ENCODE measurements at regions not wholly inside any gene's neighbourhood (a gene's known extent, or its start where the extent isn't known, plus 50 kb on each side); places are given as distances from the start of the nearest gene placed in this dataset.

DNA sequence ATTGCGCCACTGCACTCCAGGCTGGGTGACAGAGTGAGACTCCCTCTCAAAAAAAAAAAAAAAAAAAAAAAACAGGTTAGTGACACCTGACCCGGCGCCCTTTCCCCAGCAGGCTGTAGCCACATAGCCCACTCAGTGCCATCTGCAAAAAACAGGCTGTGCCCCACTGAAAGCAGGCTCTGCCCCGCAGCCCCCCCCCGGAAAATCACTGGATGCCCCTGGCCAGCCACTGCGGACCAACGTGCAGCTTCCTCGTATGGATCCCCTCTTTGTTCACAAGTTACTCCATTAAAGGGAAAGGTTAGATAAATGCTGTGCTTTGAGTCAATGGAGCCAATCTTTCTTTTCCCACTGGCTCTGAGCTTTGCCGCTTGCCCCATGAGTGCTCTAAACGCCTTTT lies 660.3 kb downstream of the TBC1D22A start:
- intact Hi-C loops (cut with DNase I) = no loop called here
- no peak for DNase-seq
- H3K27ac ChIP-seq = no peak overlapping the region

GRCh38 chr22:47421846-47422245 lies 659.4 kb downstream of the TBC1D22A start:
- 82 to 86% (median 84%) methylated on average over 8 to 9 of the region's 9 CpGs for WGBS, 4 donors
- Histone ChIP-seq H3K9me3 (replicated peaks in 1 of 3) (no peaks in the 10 kb centered on the region), H3K4me1 (replicated peaks in 1 of 2) (no peaks in the 10 kb centered on the region), H3K36me3 (replicated peaks in 1 of 2) (no peaks in the 10 kb centered on the region), H3K4me3 (no peak overlapping the region), H3K27ac (no peak overlapping the region), H3K27me3 (peaks cover 3% of the 10 kb centered on the region)
- DNase-seq = no peak
- TF ChIP-seq POLR2A (IDR thresholded peaks at IDR 0.05) = no peak
- intact Hi-C loops (cut with DNase I) = no loop called here

More for the DNA sequence above, 660.3 kb downstream of the TBC1D22A start:
- no peaks in the 10 kb centered on the region for H3K36me3 ChIP-seq (replicated peaks in 1 of 2)
- H3K4me1 ChIP-seq (replicated peaks in 1 of 2) = no peaks in the 10 kb centered on the region
- H3K27me3 ChIP-seq = peaks cover 3% of the 10 kb centered on the region
- TF ChIP-seq POLR2A (IDR thresholded peaks at IDR 0.05) (no peak), CTCF (IDR thresholded peaks at IDR 0.05) (no peak)
- no peak overlapping the region for H3K4me3 ChIP-seq
- no peaks in the 10 kb centered on the region for H3K9me3 ChIP-seq (replicated peaks in 1 of 3)
- WGBS, 4 donors = 82 to 94% (median 84%) methylated on average over 5 to 10 of the region's 10 CpGs

GRCh38 chr22:47420211-47420610 lies 657.8 kb downstream of the TBC1D22A start:
- no peak for DNase-seq
- Histone ChIP-seq H3K27ac (no peak overlapping the region), H3K4me3 (no peak overlapping the region), H3K9me3 (replicated peaks in 1 of 3) (no peaks in the 10 kb centered on the region), H3K4me1 (replicated peaks in 1 of 2) (no peaks in the 10 kb centered on the region), H3K27me3 (peaks cover 3% of the 10 kb centered on the region), H3K36me3 (replicated peaks in 1 of 2) (no peaks in the 10 kb centered on the region)
- no peak for TF ChIP-seq CTCF (IDR thresholded peaks at IDR 0.05)
- TF ChIP-seq POLR2A (IDR thresholded peaks at IDR 0.05) = no peak
- intact Hi-C loops (cut with DNase I) = no loop called here
- WGBS, 4 donors = 74 to 85% (median 82%) methylated on average over 3 of the region's 3 CpGs

GRCh38 chr22:47419239-47419638 lies 656.8 kb downstream of the TBC1D22A start:
- H3K36me3 ChIP-seq (replicated peaks in 1 of 2) = no peaks in the 10 kb centered on the region
- H3K4me1 ChIP-seq (replicated peaks in 1 of 2) = no peaks in the 10 kb centered on the region
- no peak overlapping the region for H3K4me3 ChIP-seq

More at GRCh38 chr22:47419239-47419638, 656.8 kb downstream of the TBC1D22A start:
- WGBS, 4 donors = 66 to 79% (median 68%) methylated on average over 4 of the region's 4 CpGs
- intact Hi-C loops (cut with DNase I) = no loop called here
- Histone ChIP-seq H3K27me3 (peaks cover 3% of the 10 kb centered on the region), H3K27ac (no peak overlapping the region), H3K9me3 (replicated peaks in 1 of 3) (no peaks in the 10 kb centered on the region)
- no peak for DNase-seq
- TF ChIP-seq POLR2A (IDR thresholded peaks at IDR 0.05) (no peak), CTCF (IDR thresholded peaks at IDR 0.05) (no peak)

Measured in adrenal gland (tissue), 9 donors.